Karpas-422 (cell line): ENCODE measurements at regions not wholly inside any gene's neighbourhood (a gene's known extent, or its start where the extent isn't known, plus 50 kb on each side); places are given as distances from the start of the nearest gene placed in this dataset.
"Not testable (repeated sequence)": the region's sequence is repeated elsewhere in the genome, so short reads cannot be mapped to it uniquely, and the experiment has no call there.

Experiments used
- DNase-seq: peaks from one replicate; pipeline ENCODE4 v3.0.0-alpha.2; 2015
- H2AFZ ChIP-seq: fragments of 200-600 bp; sonication (generic); 2 replicates; pipeline ENCODE4 v1.6.1; 2014; ENCODE audit warnings: antibody characterized with exemption, low read length, mixed read lengths
- H3K27ac ChIP-seq: fragments of 200-600 bp; sonication (generic); 2 replicates; pipeline ENCODE4 v1.5.1; 2014; ENCODE audit warnings: mild to moderate bottlenecking, low read length, moderate library complexity
- H3K27me3 ChIP-seq: fragments of 200-600 bp; sonication (generic); 2 replicates; pipeline ENCODE4 v1.6.1; 2014; ENCODE audit warnings: low read length, mixed read lengths
- H3K36me3 ChIP-seq: fragments of 200-600 bp; sonication (generic); 2 replicates; pipeline ENCODE4 v1.6.1; 2014; ENCODE audit warnings: low read length, mixed read lengths; ENCODE audit not compliant: insufficient read depth
- H3K4me1 ChIP-seq: fragments of 200-600 bp; sonication (generic); 2 replicates; pipeline ENCODE4 v1.6.1; 2014; ENCODE audit warnings: mild to moderate bottlenecking, low read length, mixed read lengths
- H3K4me2 ChIP-seq: fragments of 200-600 bp; sonication (generic); 2 replicates; pipeline ENCODE4 v1.6.1; 2014; ENCODE audit warnings: low read length, low read depth, mild to moderate bottlenecking; ENCODE audit not compliant: poor library complexity, severe bottlenecking
- H3K4me3 ChIP-seq: fragments of 200-600 bp; sonication (generic); 2 replicates; pipeline ENCODE4 v1.5.1; 2014; ENCODE audit warnings: mild to moderate bottlenecking, antibody characterized with exemption, low read length, mixed read lengths
- H3K79me2 ChIP-seq: fragments of 200-600 bp; sonication (generic); 2 replicates; pipeline ENCODE4 v1.6.1; 2014; ENCODE audit warnings: mild to moderate bottlenecking, low read length, mixed read lengths
- H3K9ac ChIP-seq: fragments of 200-600 bp; sonication (generic); 2 replicates; pipeline ENCODE4 v1.6.0; 2014; ENCODE audit warnings: low read length
- H3K9me2 ChIP-seq: fragments of 200-600 bp; sonication (generic), shearing (Covaris generic); replicated peaks from 2 replicates; pipeline ENCODE4 v1.6.0; 2014; ENCODE audit warnings: mild to moderate bottlenecking, low read length, moderate library complexity; ENCODE audit not compliant: insufficient read depth
- H3K9me3 ChIP-seq: fragments of 300-700, 200-600 bp; sonication (generic); 2 replicates; pipeline ENCODE4 v1.6.1; 2014; ENCODE audit warnings: low read length, mixed read lengths
- H4K20me1 ChIP-seq: fragments of 200-600 bp; sonication (generic); 2 replicates; pipeline ENCODE4 v1.6.1; 2014; ENCODE audit warnings: mild to moderate bottlenecking, antibody characterized with exemption, low read length, low read depth; ENCODE audit not compliant: insufficient read depth

GRCh38 chr9:67312504-67312903, 320.2 kb upstream of the SPATA31A3 start:
- H3K36me3 ChIP-seq, H3K4me2 ChIP-seq, H3K4me1 ChIP-seq, H3K9ac ChIP-seq, H3K4me3 ChIP-seq, DNase-seq, H3K9me3 ChIP-seq, H2AFZ ChIP-seq, H3K79me2 ChIP-seq, H4K20me1 ChIP-seq, H3K9me2 ChIP-seq, H3K27me3 ChIP-seq, H3K27ac ChIP-seq: not testable (repeated sequence)

GRCh38 chr9:67307109-67307508, 314.8 kb upstream of the SPATA31A3 start:
- not testable (repeated sequence) for H4K20me1 ChIP-seq, H3K9me2 ChIP-seq, H3K9ac ChIP-seq, H3K9me3 ChIP-seq, H3K36me3 ChIP-seq, H3K27ac ChIP-seq, H3K79me2 ChIP-seq, H2AFZ ChIP-seq, H3K4me1 ChIP-seq, H3K27me3 ChIP-seq, DNase-seq, H3K4me2 ChIP-seq, H3K4me3 ChIP-seq

DNA sequence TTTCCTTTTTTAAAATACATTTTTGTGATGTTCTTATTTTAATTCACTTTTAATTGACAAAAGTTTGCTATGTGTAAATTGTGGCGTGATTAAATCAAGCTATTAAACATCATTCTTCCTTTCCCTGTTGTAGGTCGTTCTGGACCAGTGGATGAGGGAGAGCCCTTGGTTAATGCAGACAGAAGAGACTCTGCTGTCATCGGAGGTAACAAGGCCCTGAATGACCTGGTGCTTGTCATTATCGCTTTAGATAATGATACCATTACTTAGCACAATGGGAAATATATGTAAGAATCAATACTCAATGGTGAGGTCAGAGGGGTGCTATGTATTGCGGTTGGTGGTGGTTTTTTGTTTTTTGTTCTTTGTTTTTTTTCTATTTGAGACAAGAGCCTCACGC, 296.4 kb upstream of the SPATA31A3 start:
- not testable (repeated sequence) for H3K36me3 ChIP-seq, H3K9me3 ChIP-seq, H4K20me1 ChIP-seq, H3K4me3 ChIP-seq, DNase-seq, H2AFZ ChIP-seq, H3K4me2 ChIP-seq, H3K27ac ChIP-seq, H3K4me1 ChIP-seq, H3K27me3 ChIP-seq, H3K9me2 ChIP-seq, H3K79me2 ChIP-seq, H3K9ac ChIP-seq

DNA sequence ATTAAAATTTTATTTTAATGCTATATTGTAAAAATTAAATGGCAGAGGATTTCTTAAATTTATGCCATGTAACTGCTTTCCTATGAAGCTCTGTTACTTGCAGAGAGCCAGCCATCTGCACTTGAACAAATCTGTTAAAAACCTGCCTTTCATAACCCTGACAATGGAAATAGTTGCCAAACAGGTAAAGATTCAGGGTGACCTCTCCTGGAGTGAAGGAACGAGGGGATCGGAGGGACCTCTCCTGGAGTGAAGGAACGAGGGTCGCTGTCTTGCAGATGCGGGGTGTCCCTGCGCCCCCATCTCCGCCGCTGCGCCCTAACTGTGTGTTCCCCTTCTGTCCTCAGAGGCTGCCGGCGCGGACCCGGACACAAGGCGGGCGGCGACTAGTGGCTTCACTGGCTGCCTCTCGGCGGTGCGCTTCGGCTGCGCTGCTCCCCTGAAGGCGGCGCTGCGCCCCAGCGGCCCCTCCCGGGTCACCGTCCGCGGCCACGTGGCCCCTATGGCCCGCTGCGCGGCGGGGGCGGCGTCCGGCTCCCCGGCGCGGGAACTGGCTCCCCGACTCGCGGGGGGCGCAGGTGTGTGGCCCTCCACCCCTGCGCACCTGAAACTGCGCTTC, 295.9 kb upstream of the SPATA31A3 start:
- H3K27me3 ChIP-seq, H3K4me3 ChIP-seq, DNase-seq, H4K20me1 ChIP-seq, H3K9me3 ChIP-seq, H3K27ac ChIP-seq, H3K79me2 ChIP-seq, H2AFZ ChIP-seq, H3K4me1 ChIP-seq, H3K36me3 ChIP-seq, H3K9ac ChIP-seq, H3K9me2 ChIP-seq, H3K4me2 ChIP-seq: not testable (repeated sequence)

DNA sequence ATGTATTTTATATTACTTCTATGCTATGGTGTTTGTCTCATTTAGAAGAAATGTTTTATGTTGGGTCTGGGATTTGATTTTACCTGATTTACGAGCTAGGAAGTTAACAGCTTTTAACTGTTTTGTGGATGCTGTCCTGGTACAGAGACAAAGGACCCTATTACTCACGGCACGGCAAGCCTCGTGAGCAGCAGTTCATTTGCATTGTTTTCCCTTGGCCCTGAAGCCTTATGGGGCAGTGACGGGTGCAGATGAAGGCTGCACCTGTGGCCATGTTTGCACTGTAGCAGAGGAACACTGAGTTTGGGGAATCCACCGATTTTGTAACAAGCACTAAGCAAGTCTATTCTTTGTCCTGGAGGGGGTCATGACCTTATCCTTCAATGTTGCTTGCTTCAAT, 291.9 kb upstream of the SPATA31A3 start:
- not testable (repeated sequence) for H3K27ac ChIP-seq, H3K27me3 ChIP-seq, H3K4me1 ChIP-seq, H3K4me2 ChIP-seq, H4K20me1 ChIP-seq, DNase-seq, H3K9me3 ChIP-seq, H2AFZ ChIP-seq, H3K9ac ChIP-seq, H3K79me2 ChIP-seq, H3K4me3 ChIP-seq, H3K9me2 ChIP-seq, H3K36me3 ChIP-seq

GRCh38 chr9:67281574-67281973, 289.2 kb upstream of the SPATA31A3 start:
- not testable (repeated sequence) for H3K9ac ChIP-seq, H3K79me2 ChIP-seq, H3K4me3 ChIP-seq, H3K9me3 ChIP-seq, H3K9me2 ChIP-seq, H4K20me1 ChIP-seq, H3K4me1 ChIP-seq, H3K36me3 ChIP-seq, H2AFZ ChIP-seq, H3K27me3 ChIP-seq, H3K4me2 ChIP-seq, DNase-seq, H3K27ac ChIP-seq

DNA sequence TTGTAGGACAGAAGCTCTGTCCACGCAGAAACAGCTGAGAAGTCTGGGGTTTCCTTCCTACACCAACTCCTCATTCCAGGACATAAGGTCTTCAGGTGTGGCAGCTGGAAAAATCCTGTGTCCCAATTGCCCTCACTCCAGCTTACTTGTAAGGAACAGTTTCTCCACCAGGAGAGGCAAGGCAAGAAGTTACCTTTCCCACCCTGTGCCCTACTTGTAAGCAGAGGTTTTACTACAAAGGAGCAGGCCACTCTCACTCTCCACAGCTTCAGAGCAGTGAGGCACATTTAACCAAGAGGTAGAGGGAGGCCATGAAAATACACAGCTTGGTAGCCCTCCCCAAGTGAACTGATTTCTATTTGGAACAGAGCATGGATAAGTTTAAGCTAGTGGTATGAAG, 277.3 kb upstream of the SPATA31A3 start:
- H3K36me3 ChIP-seq, H3K9me2 ChIP-seq, H2AFZ ChIP-seq, H3K9me3 ChIP-seq, H3K27ac ChIP-seq, H4K20me1 ChIP-seq, H3K79me2 ChIP-seq, H3K4me1 ChIP-seq, H3K27me3 ChIP-seq, H3K4me2 ChIP-seq, H3K9ac ChIP-seq, DNase-seq, H3K4me3 ChIP-seq: not testable (repeated sequence)

DNA sequence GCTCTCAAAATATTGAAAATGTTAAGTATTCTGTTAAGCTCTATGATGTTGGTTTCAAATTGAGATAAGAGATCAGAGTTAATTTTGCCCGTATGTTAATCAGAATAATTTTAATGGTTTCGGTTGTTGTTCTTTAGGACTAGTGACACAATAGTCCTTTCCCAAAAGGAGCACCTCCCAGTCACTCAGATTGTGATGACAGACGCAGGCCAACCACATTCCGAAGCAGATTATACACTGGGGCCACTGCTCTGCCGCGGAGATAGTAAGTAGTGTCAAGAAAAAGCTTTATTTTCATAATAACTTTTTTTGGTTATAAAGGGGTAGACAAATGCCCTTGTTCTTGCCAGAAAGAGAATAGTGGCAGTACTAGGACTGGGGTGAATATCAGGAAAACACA, 265.5 kb upstream of the SPATA31A3 start:
- H3K36me3 ChIP-seq, H3K9me2 ChIP-seq, H2AFZ ChIP-seq, H3K4me1 ChIP-seq, H3K27me3 ChIP-seq, H3K79me2 ChIP-seq, H3K27ac ChIP-seq, H3K9me3 ChIP-seq, H3K4me3 ChIP-seq, H3K9ac ChIP-seq, H3K4me2 ChIP-seq, DNase-seq, H4K20me1 ChIP-seq: not testable (repeated sequence)

DNA sequence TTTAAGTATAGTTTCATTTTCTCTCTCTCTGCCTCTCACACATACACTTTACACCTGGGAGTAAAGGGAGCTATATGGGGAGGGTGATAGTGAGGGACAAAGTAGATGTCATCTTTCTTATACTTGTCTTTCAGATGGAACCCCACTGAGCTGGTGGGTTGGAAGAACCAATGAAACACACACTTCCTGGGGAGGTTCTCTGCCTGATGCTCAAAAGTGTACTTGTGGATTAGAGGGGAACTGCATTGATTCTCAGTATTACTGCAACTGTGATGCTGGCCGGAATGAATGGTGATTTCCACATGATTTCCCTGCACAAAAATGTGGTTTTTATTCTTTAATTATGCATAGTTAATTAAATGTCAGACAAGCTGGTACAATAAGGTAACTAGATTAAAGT, 256.6 kb upstream of the SPATA31A3 start:
- not testable (repeated sequence) for H3K4me3 ChIP-seq, H3K36me3 ChIP-seq, H4K20me1 ChIP-seq, H3K9me2 ChIP-seq, H3K4me2 ChIP-seq, H3K9ac ChIP-seq, H3K4me1 ChIP-seq, H3K79me2 ChIP-seq, H2AFZ ChIP-seq, H3K9me3 ChIP-seq, H3K27me3 ChIP-seq, H3K27ac ChIP-seq, DNase-seq
